ENCODE measurements at regions not wholly inside any gene's neighbourhood (a gene's known extent, or its start where the extent isn't known, plus 50 kb on each side); places are given as distances from the start of the nearest gene placed in this dataset.
"Not testable (repeated sequence)": the region's sequence is repeated elsewhere in the genome, so short reads cannot be mapped to it uniquely, and the experiment has no call there.

DNA sequence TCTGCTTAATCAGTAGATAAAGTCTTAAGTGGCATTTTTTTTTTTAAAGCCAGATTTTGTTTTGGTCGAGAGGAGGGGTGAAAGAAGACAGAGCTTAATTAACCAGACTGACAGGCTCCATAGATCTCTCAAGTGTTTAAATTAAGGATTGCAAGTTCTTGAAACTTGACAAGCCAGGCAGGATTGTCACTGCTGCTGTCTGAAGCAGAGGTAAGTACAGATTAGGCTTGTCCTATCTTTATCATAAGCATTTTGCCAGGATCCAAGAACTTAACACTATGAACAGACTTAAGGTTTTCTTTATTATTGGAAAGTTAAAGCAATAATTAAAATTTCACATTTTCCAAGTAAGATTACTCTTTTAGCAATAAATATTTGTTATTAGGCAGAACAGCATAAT lies 179.6 kb upstream of the LMO3 start:
- Histone ChIP-seq H2BK20ac (ENCODE audit: low read depth, low read length, poor library complexity, severe bottlenecking) (no peak overlapping the region), H3K18ac (ENCODE audit: insufficient read length, low read depth, low read length) (no peak overlapping the region), H4K20me1 (ENCODE audit: control insufficient read depth, insufficient read depth, insufficient read length) (no peaks in the 10 kb centered on the region), H3K79me2 (ENCODE audit: insufficient read depth, low read length) (no peaks in the 10 kb centered on the region), H3K23ac (ENCODE audit: insufficient read length, low read depth, low read length) (no peak overlapping the region), H2AFZ (ENCODE audit: low read length) (no peak overlapping the region), H3K4ac (ENCODE audit: low read depth, low read length) (no peak overlapping the region), H4K91ac (ENCODE audit: insufficient read length, low read depth, low read length) (no peak overlapping the region), H3K9ac (ENCODE audit: extremely low read depth, insufficient read length, low read length) (no peak overlapping the region), H3K27ac (ENCODE audit: insufficient read length, low read depth, low read length) (no peak overlapping the region), H3T11ph (ENCODE audit: low read length) (no peak overlapping the region), H3K9me3 (ENCODE audit: control insufficient read depth, low read depth, low read length) (no peaks in the 10 kb centered on the region), H2BK120ac (ENCODE audit: low read depth, low read length, poor library complexity, severe bottlenecking) (no peak overlapping the region), H3K27me3 (ENCODE audit: insufficient read depth, low read length) (no peaks in the 10 kb centered on the region), H2AK5ac (ENCODE audit: insufficient read length, low read length) (no peak overlapping the region), H4K5ac (ENCODE audit: insufficient read length, low read depth, low read length) (no peak overlapping the region), H3K4me2 (ENCODE audit: insufficient read depth, insufficient read length, low read length) (no peak overlapping the region), H2BK15ac (ENCODE audit: low read depth, low read length) (no peak overlapping the region), H3K56ac (ENCODE audit: insufficient read length, low read depth, low read length) (no peak overlapping the region), H3K14ac (ENCODE audit: insufficient read depth, low read length) (no peak overlapping the region), H3K79me1 (ENCODE audit: insufficient read depth, low read depth, low read length, poor library complexity, severe bottlenecking) (no peaks in the 10 kb centered on the region), H2BK5ac (ENCODE audit: insufficient read length, low read length) (no peak overlapping the region), H3K23me2 (ENCODE audit: insufficient read length, low read depth, low read length, poor library complexity, severe bottlenecking) (no peaks in the 10 kb centered on the region), H3K4me1 (ENCODE audit: insufficient read depth, low read length) (no peaks in the 10 kb centered on the region), H2BK12ac (ENCODE audit: insufficient read length, low read depth, low read length) (no peak overlapping the region), H4K8ac (replicated peaks; ENCODE audit: insufficient read length, low read depth, low read length) (no peak overlapping the region)
- Mint-ChIP-seq H3K4me1 (peaks cover 4 to 22% of the 10 kb centered on the region in 2 experiments; a peak in 3 of 4 replicates), H3K9me3 (peaks cover under 1 to 2% of the 10 kb centered on the region in 2 experiments; a peak in 2 of 5 replicates), H3K36me3 (ENCODE audit: insufficient read depth in 1 of 3, low read depth in 3 of 3) (no peaks in the 10 kb centered on the region), H3K27ac (no peak overlapping the region), H3K27me3 (ENCODE audit: low read depth) (no peaks in the 10 kb centered on the region), H3K4me3 (no peak overlapping the region)
- TF ChIP-seq, protein P1, sequence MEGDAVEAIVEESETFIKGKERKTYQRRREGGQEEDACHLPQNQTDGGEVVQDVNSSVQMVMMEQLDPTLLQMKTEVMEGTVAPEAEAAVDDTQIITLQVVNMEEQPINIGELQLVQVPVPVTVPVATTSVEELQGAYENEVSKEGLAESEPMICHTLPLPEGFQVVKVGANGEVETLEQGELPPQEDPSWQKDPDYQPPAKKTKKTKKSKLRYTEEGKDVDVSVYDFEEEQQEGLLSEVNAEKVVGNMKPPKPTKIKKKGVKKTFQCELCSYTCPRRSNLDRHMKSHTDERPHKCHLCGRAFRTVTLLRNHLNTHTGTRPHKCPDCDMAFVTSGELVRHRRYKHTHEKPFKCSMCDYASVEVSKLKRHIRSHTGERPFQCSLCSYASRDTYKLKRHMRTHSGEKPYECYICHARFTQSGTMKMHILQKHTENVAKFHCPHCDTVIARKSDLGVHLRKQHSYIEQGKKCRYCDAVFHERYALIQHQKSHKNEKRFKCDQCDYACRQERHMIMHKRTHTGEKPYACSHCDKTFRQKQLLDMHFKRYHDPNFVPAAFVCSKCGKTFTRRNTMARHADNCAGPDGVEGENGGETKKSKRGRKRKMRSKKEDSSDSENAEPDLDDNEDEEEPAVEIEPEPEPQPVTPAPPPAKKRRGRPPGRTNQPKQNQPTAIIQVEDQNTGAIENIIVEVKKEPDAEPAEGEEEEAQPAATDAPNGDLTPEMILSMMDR (conservative IDR thresholded peaks at IDR 0.05): no peak
- no peak for DNase-seq
- WGBS (ENCODE audit: extremely low coverage, insufficient read length, low lambda C conversion rate): no CpG with 5 or more reads among the region's 1 CpG

DNA sequence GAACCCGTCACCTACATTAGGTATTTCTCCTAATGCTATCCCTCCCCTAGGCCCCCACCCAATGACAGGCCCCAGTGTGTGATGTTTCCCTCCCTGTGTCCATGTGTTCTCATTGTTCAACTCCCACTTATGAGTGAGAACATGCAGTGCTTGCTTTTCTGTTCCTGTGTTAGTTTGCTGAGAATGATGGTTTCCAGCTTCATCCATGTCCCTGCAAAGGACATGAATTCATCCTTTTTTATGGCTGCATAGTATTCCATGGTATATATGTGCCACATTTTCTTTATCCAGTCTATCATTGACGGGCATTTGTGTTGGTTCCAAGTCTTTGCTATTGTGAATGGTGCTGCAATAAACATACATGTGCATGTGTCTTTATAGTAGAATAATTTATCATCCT lies 163.2 kb upstream of the LMO3 start:
- not testable (repeated sequence) for H3K4ac ChIP-seq (ENCODE audit: low read depth, low read length); H4K91ac ChIP-seq (ENCODE audit: insufficient read length, low read depth, low read length); H3T11ph ChIP-seq (ENCODE audit: low read length); H4K5ac ChIP-seq (ENCODE audit: insufficient read length, low read depth, low read length); H3K27me3 ChIP-seq (ENCODE audit: insufficient read depth, low read length); H3K27ac Mint-ChIP-seq; H2AFZ ChIP-seq (ENCODE audit: low read length); H3K18ac ChIP-seq (ENCODE audit: insufficient read length, low read depth, low read length); H3K23me2 ChIP-seq (ENCODE audit: insufficient read length, low read depth, low read length, poor library complexity, severe bottlenecking); H3K79me1 ChIP-seq (ENCODE audit: insufficient read depth, low read depth, low read length, poor library complexity, severe bottlenecking); H3K4me3 Mint-ChIP-seq; H3K9ac ChIP-seq (ENCODE audit: extremely low read depth, insufficient read length, low read length); DNase-seq; H3K79me2 ChIP-seq (ENCODE audit: insufficient read depth, low read length); H3K9me3 ChIP-seq (ENCODE audit: control insufficient read depth, low read depth, low read length); H2AK5ac ChIP-seq (ENCODE audit: insufficient read length, low read length); H4K8ac ChIP-seq (replicated peaks; ENCODE audit: insufficient read length, low read depth, low read length); H2BK12ac ChIP-seq (ENCODE audit: insufficient read length, low read depth, low read length); H3K4me1 Mint-ChIP-seq; H2BK15ac ChIP-seq (ENCODE audit: low read depth, low read length); H2BK120ac ChIP-seq (ENCODE audit: low read depth, low read length, poor library complexity, severe bottlenecking); H3K4me2 ChIP-seq (ENCODE audit: insufficient read depth, insufficient read length, low read length); H3K4me1 ChIP-seq (ENCODE audit: insufficient read depth, low read length); H3K56ac ChIP-seq (ENCODE audit: insufficient read length, low read depth, low read length); H3K23ac ChIP-seq (ENCODE audit: insufficient read length, low read depth, low read length); H3K27ac ChIP-seq (ENCODE audit: insufficient read length, low read depth, low read length); H3K14ac ChIP-seq (ENCODE audit: insufficient read depth, low read length); H2BK5ac ChIP-seq (ENCODE audit: insufficient read length, low read length); H3K27me3 Mint-ChIP-seq (ENCODE audit: low read depth); H4K20me1 ChIP-seq (ENCODE audit: control insufficient read depth, insufficient read depth, insufficient read length); H2BK20ac ChIP-seq (ENCODE audit: low read depth, low read length, poor library complexity, severe bottlenecking)
- no CpG with 5 or more reads among the region's 2 CpGs for WGBS (ENCODE audit: extremely low coverage, insufficient read length, low lambda C conversion rate)
- Mint-ChIP-seq H3K9me3 (peaks cover 16 to 22% of the 10 kb centered on the region in 2 experiments; a peak in 4 of 5 replicates), H3K36me3 (ENCODE audit: insufficient read depth in 1 of 3, low read depth in 3 of 3) (peaks cover 0 to 11% (median 7%) of the 10 kb centered on the region in 3 experiments; a peak in 5 of 7 replicates)
